Prostate gland (tissue), 2 donors: ENCODE measurements at regions not wholly inside any gene's neighbourhood (a gene's known extent, or its start where the extent isn't known, plus 50 kb on each side); places are given as distances from the start of the nearest gene placed in this dataset.

ENCODE experiments used
- POLR2A ChIP-seq: fragments of 450-650 bp; IDR thresholded peaks from one replicate; pipeline ENCODE4 v1.6.1; 2016; ENCODE audit warnings: antibody characterized with exemption, mild to moderate bottlenecking
- POLR2AphosphoS5 ChIP-seq: sonication (generic); formaldehyde crosslinking; IDR thresholded peaks from one replicate; pipeline ENCODE4 v1.6.1; 2017; ENCODE audit warnings: antibody characterized with exemption
- TF ChIP-seq, protein P1 (sequence below), 4 experiments: fragments of 200-600 bp in 2 of 4; fragments of 450-650 bp in 2 of 4; sonication (generic) in 2 of 4; IDR thresholded peaks; 1 replicate in 3 of 4; 2 replicates in 1 of 4; pipeline ENCODE4 v1.5.1; 2016 to 2019; ENCODE audit warnings: antibody characterized with exemption in 4 of 4, mild to moderate bottlenecking in 2 of 4, moderate library complexity in 2 of 4

DNA sequence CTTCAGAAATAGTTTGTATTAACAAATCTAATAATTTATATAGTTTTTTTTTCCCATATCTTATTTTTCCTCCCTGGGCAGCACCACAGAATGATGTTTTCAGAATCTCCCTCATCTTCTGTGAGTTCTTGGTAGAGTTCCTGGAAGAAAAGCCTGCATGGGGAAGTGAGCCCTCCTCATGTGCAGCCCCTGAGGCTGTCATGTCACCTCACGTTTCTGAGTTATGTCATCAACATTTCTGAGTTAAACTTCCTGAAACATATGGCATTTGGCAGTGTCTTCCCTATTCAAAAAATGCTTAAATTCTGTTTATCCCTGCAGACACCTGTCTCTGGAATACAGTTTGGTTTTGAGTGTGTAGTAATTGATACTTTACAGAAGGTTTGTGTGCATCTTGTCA is 979.0 kb downstream of the TMEM121 start:
- TF ChIP-seq, protein P1, sequence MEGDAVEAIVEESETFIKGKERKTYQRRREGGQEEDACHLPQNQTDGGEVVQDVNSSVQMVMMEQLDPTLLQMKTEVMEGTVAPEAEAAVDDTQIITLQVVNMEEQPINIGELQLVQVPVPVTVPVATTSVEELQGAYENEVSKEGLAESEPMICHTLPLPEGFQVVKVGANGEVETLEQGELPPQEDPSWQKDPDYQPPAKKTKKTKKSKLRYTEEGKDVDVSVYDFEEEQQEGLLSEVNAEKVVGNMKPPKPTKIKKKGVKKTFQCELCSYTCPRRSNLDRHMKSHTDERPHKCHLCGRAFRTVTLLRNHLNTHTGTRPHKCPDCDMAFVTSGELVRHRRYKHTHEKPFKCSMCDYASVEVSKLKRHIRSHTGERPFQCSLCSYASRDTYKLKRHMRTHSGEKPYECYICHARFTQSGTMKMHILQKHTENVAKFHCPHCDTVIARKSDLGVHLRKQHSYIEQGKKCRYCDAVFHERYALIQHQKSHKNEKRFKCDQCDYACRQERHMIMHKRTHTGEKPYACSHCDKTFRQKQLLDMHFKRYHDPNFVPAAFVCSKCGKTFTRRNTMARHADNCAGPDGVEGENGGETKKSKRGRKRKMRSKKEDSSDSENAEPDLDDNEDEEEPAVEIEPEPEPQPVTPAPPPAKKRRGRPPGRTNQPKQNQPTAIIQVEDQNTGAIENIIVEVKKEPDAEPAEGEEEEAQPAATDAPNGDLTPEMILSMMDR (IDR thresholded peaks at IDR 0.05), result no peak
- TF ChIP-seq POLR2AphosphoS5, result no peak
- TF ChIP-seq POLR2A, result no peak
